NCI-H146 (cell line): ENCODE measurements at regions not wholly inside any gene's neighbourhood (a gene's known extent, or its start where the extent isn't known, plus 50 kb on each side); places are given as distances from the start of the nearest gene placed in this dataset.
"Not testable (repeated sequence)": the region's sequence is repeated elsewhere in the genome, so short reads cannot be mapped to it uniquely, and the experiment has no call there.

Source experiments
- DNase-seq: peaks from one replicate; lab custom pipeline; 2025; lab: John Stamatoyannopoulos, UW

DNA sequence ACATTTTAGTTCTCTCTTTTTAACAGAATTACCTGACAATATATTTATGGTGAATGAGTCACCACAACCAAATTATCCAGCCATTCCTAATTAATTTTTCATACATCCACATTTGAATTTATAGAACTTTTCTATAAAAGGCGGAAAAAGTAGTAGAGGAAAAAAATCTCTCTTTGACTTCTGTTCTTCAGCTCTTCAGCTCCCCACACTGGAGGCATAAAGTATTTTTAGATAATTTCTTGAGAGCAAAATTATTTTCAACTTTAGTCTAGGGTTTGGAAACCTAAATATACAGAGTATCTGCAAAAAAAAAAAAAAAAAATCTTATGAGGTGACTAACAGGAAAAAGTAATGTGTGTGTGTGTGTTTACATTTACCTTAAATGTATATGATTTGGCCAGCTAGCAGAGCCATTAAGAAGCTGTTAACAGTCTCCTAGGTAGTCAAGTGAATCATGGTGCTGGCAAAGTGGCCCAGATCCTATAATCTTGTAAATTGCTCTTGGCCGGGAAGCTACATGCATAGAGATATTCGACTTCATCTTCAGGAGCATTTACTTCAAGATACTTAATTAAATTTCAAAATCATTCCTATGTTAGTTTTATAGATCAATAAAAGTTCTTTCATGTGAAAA lies 383.1 kb upstream of the STEAP1 start:
- DNase-seq = no peak

DNA sequence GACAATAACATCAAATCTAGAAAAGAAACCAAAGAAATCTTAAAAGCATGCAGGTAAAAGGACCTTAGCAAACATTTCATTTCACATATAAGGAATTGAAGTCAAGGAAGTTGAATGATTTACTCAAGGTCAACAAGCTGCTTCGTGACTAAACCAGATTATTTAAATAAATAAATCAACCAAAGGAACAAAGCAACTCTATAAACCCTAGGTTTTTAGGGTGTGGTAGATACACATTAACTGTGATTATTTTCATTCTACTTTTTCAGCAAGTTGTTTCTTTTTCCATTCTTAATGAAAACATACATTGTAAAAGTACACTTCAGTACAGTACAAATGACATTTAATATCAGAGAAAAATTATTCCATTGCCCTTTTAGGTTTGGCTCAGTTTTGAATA lies 382.0 kb upstream of the STEAP1 start:
- DNase-seq = no peak

DNA sequence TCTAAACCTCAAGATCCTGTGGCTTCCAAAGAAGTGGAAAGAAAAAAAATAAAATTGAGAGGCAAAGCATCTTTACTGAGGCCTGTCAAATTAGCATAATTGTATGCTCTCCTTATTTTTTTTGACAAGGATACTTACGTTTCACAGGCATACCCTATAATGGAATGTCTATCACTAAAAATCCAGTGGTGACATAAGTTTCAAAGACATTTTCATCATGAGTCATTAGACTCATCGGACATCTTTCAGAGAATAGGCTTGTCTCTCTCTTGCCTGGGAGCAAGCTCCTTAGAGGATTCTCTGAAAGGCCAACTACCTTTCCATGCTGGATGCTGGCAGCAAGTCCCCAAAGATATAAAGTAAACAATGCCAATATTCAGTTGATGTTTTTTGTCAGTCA lies 380.7 kb upstream of the STEAP1 start:
- DNase-seq = no peak

DNA sequence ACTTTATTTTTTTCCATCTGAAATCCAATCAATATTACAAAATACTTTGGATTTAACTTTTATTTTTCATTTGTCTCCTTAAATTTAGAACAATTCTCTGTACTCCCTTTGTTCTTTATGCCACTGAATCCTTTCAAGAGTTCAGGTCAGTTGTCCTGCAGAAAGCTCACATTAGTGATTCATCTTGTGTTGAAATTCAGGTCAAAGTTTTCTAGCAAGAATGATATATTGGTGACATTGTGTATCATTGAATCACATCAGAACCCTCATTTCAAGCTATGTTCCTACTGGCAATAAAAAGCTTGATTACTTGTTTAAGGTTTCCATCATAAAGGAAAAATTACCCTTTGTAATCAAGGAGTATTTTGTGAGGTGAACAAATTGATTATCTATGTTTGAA lies 378.8 kb upstream of the STEAP1 start:
- no peak for DNase-seq

DNA sequence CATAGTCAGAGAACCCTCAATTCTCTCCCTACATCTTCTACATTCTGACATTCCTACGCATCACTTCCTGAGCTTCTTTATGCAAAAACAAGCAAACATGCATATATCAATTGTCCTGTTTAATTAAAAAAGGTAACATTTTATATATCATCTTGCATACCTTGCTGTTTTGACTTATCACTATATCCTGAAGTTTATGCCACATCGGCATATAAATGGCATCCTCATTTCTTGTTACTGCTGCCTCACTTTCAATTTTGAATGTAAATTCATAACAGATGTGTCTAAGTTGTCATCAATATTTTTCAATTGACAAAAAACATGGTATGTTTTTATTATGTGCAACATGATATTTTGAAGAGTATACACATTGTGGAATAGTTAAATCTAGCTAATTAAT lies 377.3 kb upstream of the STEAP1 start:
- no peak for DNase-seq

DNA sequence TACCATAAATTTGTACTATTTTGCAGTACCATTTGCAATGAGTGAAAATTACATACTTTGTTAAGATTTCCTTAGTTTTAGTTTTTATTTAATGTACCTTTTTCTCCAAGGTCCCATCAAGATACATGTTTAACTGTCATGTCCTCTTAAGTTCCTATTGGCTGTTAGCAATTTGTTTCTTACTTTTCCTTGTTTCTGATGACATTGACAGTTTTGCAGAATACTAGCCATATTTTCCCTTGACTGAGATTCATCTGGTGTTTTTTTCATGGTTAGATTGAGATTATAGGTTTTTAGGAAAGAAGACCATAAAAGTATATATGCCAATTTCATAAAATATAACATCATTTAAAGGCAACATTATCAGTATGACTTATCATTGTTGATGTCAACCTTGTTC lies 376.8 kb upstream of the STEAP1 start:
- no peak for DNase-seq

DNA sequence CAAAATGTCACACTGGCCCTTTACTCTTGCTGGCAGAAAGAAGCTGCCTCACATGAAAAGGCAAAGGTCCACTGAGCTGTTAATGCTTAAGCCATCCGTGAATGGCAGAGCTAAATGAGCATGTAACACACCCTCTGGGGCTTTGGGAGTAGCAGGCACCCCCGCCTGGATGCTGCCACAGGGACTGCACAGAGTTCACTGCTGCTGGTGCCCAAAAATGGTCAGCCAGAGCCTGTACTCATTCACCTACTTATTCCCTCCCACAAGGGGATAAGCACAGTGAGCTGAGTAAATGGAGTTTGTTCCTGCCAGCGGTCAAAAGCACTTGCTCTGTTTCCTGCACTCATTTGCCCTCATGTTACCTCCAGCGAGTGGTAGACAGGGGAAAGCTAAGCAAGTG lies 374.0 kb upstream of the STEAP1 start:
- no peak for DNase-seq

DNA sequence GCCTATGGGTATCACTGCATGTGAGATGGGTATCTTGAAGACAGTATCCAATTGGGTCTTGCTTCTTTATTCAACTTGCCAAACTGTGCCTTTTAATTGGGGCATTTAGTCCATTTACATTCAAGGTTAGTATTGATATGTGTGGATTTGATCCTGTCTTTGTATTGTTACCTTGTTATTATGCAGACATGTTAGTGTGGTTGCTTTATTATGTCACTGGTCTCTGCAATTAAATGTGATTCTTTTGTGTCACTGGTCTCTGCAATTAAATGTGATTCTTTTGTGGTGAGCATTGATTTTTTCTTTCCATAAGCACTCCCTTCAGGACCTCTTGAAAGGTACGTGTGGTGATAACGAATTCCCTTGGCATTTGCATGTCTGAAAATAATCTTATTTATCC lies 357.8 kb upstream of the STEAP1 start:
- DNase-seq = no peak

DNA sequence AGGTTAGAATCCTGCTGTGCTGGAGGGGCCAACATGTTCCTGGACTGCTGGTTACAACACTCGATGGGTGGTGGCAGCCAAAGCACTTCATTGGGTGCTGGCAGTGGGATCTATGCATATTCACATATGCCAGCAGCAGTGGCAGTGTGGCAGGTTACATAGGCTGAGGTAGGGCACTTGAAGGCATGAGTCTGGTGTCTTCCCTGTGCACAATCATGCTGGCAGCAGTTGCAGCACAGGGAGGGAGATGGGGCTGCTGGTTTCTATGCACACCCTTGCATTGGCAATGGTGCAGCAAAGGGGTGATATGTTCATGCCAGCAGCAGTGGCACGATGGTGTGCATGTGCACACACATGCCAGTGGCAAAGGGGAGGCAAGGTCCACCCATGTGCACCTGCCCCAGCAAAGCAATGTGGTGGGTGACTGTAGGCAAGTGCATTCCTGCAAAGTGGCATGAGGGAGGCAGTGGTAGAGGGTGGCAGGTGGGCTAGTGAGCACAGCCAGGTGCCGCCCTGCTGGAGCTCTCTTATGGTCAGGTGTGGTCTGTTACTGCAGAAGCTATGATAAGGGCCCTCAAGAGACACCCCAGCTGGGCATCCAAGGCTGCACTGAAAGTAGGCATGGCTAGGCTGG lies 356.2 kb upstream of the STEAP1 start:
- no peak for DNase-seq

DNA sequence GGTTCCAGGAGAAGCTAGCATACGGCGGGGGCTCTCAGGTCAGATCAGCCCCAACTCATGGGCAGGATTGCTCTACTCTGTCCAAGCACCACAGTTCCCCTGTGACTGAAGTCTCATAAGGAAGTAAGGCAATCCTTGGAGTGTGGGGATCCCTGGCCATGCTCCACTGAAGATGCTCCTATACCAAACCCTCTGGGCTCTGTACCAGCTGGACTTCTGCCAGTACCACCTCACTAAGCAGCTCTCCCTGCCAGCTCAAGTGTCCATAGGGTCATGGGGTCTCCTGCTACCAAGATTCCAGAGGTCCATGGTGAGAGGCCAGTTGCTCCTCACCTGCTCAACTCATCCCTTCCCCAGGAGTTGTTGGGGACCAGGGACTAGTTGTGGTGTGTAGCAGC lies 355.7 kb upstream of the STEAP1 start:
- no peak for DNase-seq

DNA sequence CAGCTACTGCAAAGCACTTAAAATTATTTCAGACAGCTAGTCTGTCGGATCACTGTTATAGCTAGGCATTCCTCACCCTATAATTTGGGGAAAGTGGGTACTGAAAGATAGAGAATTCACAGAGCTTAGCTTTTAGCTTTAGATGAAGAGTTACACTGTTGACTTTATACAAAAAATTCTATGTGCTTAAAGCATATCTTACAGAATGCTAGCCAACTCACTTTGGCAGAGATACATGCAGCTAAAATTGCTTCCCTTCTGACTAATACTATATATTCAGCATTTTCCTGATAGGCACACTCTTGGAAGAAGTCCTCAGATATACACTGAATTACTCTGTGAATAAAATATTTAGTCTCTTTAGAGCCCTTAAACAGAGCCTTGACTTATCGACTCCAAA lies 353.5 kb upstream of the STEAP1 start:
- DNase-seq = no peak

DNA sequence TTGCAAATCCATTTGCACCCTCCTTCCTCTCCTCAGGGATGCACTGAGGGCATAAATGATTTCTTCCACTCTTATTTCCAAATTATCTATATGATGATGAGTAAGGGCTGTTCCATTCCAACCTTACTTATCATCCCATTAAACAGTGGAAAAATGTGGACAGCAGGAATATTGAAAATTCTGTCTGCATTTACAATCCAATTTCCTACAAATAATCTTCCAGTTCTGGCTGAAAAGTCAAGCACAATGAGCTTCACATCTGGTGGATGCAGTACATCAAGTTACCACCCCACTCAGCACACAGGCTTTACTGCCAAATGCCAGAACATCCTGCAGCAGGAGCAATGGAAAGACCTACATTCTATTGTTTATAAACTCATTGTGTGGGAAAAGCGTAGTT lies 345.0 kb upstream of the STEAP1 start:
- DNase-seq = no peak

DNA sequence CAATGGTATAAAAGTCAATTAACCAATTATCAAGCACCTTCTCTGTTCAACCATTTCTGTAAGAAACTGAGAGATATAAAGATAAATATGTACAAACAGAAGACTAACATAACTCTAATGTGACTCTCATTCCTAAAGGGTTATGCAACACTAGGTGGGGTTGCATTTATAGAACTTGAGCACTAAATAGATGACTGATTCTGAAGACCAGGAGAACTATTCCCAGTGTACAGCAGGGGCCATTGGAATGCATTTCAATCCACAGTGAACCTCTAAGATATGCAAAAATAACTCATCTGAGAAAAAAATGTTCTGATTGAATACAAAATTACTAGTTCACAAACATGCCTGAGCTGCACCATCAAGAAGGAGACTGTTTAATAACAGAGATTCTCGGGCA lies 341.2 kb upstream of the STEAP1 start:
- no peak for DNase-seq

DNA sequence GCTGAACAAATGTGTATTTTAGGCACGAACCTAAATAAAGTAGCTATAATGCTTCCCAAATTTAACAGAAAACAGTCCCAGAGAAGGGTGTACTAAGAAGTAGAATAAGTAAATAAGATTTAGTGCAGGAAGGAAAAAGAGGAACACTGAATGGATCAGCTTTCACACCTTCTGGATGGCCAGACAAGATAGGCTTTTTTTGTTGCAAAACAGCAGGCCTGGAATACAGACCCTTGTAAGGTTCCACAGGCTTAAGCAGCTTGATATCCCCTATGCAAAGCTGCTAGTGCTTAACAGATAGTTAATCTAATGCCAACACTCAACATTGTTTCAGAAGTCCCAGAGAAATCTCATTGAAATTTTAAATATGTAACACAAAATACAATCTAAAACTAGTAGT lies 328.1 kb upstream of the STEAP1 start:
- DNase-seq = no peak

DNA sequence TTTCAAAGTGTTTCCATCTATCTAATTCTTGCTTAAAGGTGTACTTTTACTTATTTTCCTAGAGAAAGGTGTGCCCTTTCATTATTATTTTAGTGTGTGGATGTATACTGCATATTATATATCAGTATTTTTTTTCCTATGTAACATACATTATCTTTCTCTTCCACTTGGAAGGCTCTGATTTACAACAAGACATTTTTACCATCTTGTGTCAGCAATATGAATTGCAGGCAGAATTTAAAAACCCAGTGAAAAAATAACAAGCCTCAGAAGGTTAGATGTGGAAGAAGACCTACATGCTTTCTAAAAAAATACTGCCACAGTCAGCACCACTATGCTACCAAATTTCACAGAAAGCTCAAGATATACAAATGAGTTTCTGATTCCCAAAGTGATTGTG lies 327.7 kb upstream of the STEAP1 start:
- no peak for DNase-seq

DNA sequence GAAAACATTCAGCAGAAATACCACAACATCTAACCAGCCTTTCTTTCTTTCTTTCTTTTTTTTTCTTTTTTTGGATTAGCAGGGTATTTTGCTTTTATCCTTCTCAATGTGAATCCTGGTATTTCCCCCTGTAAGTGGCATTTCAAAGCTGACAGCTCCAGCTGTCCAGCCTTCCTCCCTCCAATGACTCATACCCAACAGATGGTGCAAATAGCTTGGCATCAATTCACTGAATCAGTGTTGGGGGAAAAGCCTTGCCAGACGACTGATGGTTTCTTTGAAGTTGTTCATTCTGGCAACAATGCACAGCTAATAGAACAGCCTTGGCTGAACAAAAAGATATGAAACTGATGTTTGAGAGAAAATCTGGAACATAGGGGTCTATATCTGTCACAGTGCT lies 316.8 kb upstream of the STEAP1 start:
- DNase-seq = no peak

DNA sequence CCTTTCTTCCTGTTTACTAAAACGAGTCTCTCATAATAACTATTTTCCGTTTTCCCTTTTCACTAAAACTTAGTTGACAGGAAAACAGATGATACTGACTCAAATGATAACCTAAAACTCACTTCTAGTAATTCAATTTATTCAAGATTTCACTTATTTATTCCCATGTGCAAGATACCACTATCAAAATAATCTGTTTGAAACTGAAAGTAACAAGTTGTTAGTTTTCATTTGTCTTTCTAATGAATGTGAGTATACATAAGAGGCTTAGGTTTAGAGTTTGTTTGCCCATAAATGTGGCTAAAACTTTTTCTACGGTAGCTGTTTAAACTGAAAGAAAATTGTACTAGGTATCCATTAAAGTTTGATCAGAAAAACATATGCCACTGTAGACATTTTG lies 314.9 kb upstream of the STEAP1 start:
- DNase-seq = no peak

DNA sequence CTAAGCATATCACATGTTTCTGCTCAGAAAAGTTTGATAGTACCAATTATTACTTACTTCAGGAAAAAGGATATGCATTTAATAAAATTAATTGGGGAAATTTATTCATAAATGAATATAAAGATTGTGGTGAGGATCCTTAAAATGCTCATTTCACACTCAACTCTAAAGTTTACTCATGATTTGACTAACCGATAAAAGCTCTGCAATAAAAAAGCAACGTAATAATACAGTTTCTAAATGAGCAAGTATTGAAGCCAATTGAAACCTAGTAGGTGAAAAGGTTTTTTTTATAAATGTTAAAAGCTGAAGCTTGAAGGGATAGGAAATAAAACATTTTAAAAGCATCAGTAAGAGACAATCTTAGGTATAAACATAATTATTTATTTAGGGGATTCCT lies 308.3 kb upstream of the STEAP1 start:
- DNase-seq = no peak

DNA sequence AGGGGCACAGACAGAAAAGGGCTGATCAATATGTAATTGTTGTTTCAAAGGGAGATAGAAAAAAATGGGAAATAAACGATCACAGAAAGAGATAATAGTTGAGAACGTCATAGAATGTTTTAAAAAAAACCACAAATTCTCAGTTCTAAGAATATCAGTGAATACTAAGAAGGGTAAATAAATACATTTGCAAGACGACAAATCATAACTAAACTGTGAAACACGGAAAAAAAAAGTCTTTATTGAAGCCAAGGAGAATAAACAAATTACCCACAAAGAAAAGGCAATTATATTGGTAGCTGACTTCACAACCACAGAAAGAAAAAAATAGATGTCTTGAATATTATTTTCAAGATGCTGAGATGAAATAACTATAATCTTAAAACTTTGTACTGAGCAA lies 305.2 kb upstream of the STEAP1 start:
- DNase-seq = no peak

DNA sequence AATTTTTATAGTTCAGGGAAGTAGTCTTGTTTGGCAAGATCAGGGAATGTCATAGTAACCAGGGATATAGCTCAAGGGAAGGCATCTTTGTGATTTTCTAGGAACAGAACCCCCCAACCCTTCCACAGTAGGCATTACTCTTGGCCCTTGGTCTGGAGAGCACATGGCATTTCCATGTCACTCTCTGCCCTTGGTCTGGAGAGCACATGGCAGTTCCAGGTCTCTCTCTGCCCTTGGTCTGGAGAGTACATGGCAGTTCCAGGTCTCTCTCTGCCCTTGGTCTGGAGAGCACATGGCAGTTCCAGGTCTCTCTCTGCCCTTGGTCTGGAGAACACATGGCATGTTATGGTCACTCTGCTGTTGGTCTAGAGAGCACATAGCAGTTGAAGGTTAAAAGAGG lies 297.2 kb upstream of the STEAP1 start:
- not testable (repeated sequence) for DNase-seq

DNA sequence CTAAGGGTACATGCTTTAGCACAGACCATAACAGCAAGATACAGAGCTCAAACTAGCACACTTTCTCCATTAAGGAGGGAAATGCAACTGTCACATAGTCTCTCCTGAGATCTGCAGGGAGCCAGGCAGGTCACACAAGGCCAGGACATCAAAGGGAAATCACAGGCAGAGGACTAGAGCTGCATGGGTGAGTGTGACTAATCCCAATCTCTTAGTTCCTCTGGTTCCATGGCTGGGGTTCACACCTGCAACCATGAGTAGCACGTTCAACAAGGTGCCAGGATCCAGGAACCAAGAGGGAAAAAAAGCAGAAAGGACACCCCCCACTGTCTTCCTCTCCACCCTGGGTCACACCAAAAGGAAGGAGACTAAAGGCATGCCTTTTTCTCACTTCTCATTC lies 296.5 kb upstream of the STEAP1 start:
- DNase-seq = no peak

DNA sequence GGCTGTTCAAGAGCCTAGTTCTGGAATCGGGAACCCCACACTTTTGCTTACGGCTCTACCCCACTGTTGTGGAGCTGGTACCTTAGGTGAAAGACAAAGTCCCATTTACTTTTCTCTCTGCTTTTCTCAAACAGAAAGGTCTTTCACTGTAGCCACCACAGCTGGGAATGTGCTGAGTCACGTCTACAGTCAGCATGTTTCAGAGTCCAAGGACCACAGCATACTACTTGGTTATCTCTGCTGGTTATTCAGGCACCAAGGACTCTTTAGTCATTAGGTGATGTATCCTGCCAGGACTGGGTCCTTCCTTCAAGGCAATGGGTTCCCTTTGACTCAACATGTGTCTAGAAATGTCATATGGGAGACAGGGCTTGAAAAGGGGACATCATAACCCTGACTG lies 266.8 kb upstream of the STEAP1 start:
- no peak for DNase-seq

DNA sequence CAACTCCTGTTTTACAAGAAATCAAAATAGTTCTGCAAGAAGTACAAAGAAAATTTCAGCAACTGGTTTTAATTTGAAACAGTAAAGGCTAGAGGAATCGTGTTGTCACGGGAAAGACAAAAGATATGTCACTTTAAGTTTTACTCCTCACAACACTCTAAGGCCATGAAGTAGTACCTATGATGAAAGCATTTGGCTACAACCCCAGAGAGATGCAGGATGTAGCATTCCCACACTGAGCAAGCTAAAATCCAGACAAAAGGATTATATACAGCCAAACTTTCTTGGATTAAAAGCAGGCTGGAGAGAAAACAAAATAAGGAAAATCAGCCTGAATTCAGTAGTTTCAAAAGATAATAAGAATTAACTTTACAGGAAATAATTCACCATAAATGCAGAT lies 245.5 kb upstream of the STEAP1 start:
- no peak for DNase-seq

DNA sequence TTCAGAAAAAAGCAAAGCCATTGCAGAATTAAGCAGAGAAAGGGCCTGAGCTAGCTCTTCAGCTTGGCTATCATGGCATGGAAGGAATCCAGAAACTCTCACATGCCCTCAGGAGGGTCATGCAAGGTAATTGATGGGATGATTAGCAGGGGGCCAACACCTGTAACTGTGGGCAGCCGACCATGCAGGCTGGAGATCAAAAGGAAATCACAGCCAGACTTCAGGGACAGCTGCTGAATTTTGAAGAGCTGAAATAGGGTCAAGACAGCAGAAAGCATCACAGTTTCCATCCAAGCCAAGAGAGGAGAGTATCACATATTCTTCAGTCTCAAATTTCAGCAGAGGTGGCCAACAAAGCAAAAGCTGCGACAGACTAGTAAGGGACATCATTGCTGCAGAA lies 239.6 kb upstream of the STEAP1 start:
- no peak for DNase-seq

DNA sequence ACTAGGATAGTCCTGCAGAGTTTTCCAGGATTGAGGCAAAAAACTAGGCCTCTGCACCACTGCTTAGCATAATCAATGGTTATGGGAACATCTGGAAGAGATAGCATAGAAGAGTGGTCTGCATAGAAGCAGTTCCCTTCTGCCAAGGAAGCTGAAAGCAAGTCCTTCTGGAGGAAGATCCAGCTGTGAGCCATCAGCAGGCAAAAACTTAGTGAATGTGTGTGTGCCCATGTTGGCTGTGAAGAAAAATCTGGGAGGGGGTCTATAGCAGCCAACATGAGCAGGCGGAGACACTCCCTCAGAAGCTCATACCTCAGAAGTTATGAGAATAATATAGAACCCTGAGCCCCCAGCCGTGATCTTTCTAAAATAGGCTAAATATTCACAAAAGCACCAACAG lies 228.1 kb upstream of the STEAP1 start:
- DNase-seq = no peak
